Sigmoid colon (tissue), 6 donors: ENCODE measurements at regions not wholly inside any gene's neighbourhood (a gene's known extent, or its start where the extent isn't known, plus 50 kb on each side); places are given as distances from the start of the nearest gene placed in this dataset.

Experiments used
- DNase-seq: peaks from one replicate; pipeline ENCODE4 v3.0.0-alpha.2; 2019
- H3K27ac ChIP-seq, 4 donors: fragments of 200-600 bp; sonication (generic); one replicate each; pipeline ENCODE4 v1.5.1; 2016 to 2019; ENCODE audit warnings: mild to moderate bottlenecking in 1 of 4
- H3K27me3 ChIP-seq, 3 donors: fragments of 200-600 bp; sonication (generic); one replicate each; pipeline ENCODE4 v1.5.1; 2019; ENCODE audit warnings: mild to moderate bottlenecking in 1 of 3
- H3K36me3 ChIP-seq, 4 donors: fragments of 200-600 bp; sonication (generic); one replicate each; pipeline ENCODE4 v1.5.1; 2016 to 2019
- H3K4me1 ChIP-seq, 4 donors: fragments of 200-600 bp; sonication (generic); one replicate each; pipeline ENCODE4 v1.5.1; 2017 to 2019
- H3K4me3 ChIP-seq, 4 donors: fragments of 200-600 bp; sonication (generic); one replicate each; pipeline ENCODE4 v1.5.1; 2017 to 2019; ENCODE audit warnings: mild to moderate bottlenecking in 2 of 4, moderate library complexity in 1 of 4
- H3K9me3 ChIP-seq, 4 donors: fragments of 200-600 bp in 3 of 4; sonication (generic) in 3 of 4; one replicate each; pipeline versions ENCODE4 v1.5.1 to v1.6.1; 2013 to 2019
- CTCF ChIP-seq, 4 experiments: fragments of 450-650 bp in 3 of 4; fragments of 200-600 bp in 1 of 4; IDR thresholded peaks; one replicate each; pipeline ENCODE4 v1.5.1; 2016 to 2019; ENCODE audit warnings: antibody characterized with exemption in 4 of 4, mild to moderate bottlenecking in 3 of 4, moderate library complexity in 2 of 4
- EP300 ChIP-seq, 4 donors: sonication (generic); formaldehyde crosslinking; IDR thresholded peaks; one replicate each; pipeline ENCODE4 v1.6.1; 2017; ENCODE audit warnings: antibody characterized with exemption in 4 of 4
- POLR2A ChIP-seq, 2 donors: fragments of 450-650 bp; IDR thresholded peaks; one replicate each; pipeline ENCODE4 v1.6.1; 2016; ENCODE audit warnings: antibody characterized with exemption in 2 of 2, mild to moderate bottlenecking in 2 of 2, moderate library complexity in 2 of 2
- POLR2AphosphoS5 ChIP-seq, 4 donors: sonication (generic); formaldehyde crosslinking; IDR thresholded peaks; one replicate each; pipeline ENCODE4 v1.6.1; 2017; ENCODE audit warnings: antibody characterized with exemption in 4 of 4
- WGBS, 2 donors: extraction: QIAGEN DNeasy Blood & Tissue Kit; methylation state at CpG; one replicate each; pipeline ENCODE4 v1.1.7; 2013; 5-methylcytosine and 5-hydroxymethylcytosine counted together
- intact Hi-C: fragments of 100-400 bp; cut with DNase I; formaldehyde crosslinking; loops from one replicate; pipeline ENCODE4 v1.15.1; 2023
- donor health status: healthy with polysubstance abuse.
- donor health status: healthy.

- 48 to 76% methylated on average over 6 of the region's 6 CpGs for WGBS, 2 donors
- no peaks in the 10 kb centered on the region for H3K4me1 ChIP-seq
- H3K9me3 ChIP-seq = no peaks in the 10 kb centered on the region
- no peaks in the 10 kb centered on the region for H3K36me3 ChIP-seq
- H3K27me3 ChIP-seq = no peaks in the 10 kb centered on the region
- TF ChIP-seq EP300 (IDR thresholded peaks at IDR 0.05) (no peak), POLR2A (IDR thresholded peaks at IDR 0.05) (no peak), POLR2AphosphoS5 (IDR thresholded peaks at IDR 0.05) (no peak), CTCF (IDR thresholded peaks at IDR 0.05) (no peak)
- DNase-seq = no peak
- no peak overlapping the region for H3K27ac ChIP-seq
- intact Hi-C loops = no loop called here
- H3K4me3 ChIP-seq = no peak overlapping the region
Observed at GRCh38 chr6:106751501-106752252, 122.3 kb downstream of the QRSL1 start.

- DNase-seq = no peak
- 56 to 62% methylated on average over 4 of the region's 4 CpGs for WGBS, 2 donors
- Histone ChIP-seq H3K27ac (no peak overlapping the region), H3K36me3 (no peaks in the 10 kb centered on the region), H3K27me3 (no peaks in the 10 kb centered on the region), H3K4me1 (no peaks in the 10 kb centered on the region), H3K9me3 (no peaks in the 10 kb centered on the region), H3K4me3 (no peak overlapping the region)
- no peak for TF ChIP-seq POLR2AphosphoS5 (IDR thresholded peaks at IDR 0.05)
- TF ChIP-seq POLR2A (IDR thresholded peaks at IDR 0.05) = no peak
- TF ChIP-seq CTCF (IDR thresholded peaks at IDR 0.05) = no peak
- TF ChIP-seq EP300 (IDR thresholded peaks at IDR 0.05) = no peak
- intact Hi-C loops = no loop called here
Observed at GRCh38 chr6:106750946-106751345, 121.6 kb downstream of the QRSL1 start.

- Histone ChIP-seq H3K36me3 (no peaks in the 10 kb centered on the region), H3K27me3 (no peaks in the 10 kb centered on the region), H3K4me1 (no peaks in the 10 kb centered on the region), H3K4me3 (no peak overlapping the region), H3K27ac (no peak overlapping the region), H3K9me3 (no peaks in the 10 kb centered on the region)
- TF ChIP-seq CTCF (IDR thresholded peaks at IDR 0.05) (no peak), EP300 (IDR thresholded peaks at IDR 0.05) (no peak), POLR2AphosphoS5 (IDR thresholded peaks at IDR 0.05) (no peak), POLR2A (IDR thresholded peaks at IDR 0.05) (no peak)
- DNase-seq = no peak
- WGBS, 2 donors = 16 to 48% methylated on average over 9 of the region's 9 CpGs
- intact Hi-C loops = no loop called here
Observed at GRCh38 chr6:106750142-106750918, 121.0 kb downstream of the QRSL1 start.

- no peak overlapping the region for H3K4me3 ChIP-seq
- DNase-seq = no peak
- intact Hi-C loops = no loop called here
- H3K27me3 ChIP-seq = no peaks in the 10 kb centered on the region
- no peaks in the 10 kb centered on the region for H3K4me1 ChIP-seq
- WGBS, 2 donors = 64 to 74% methylated on average over 4 of the region's 4 CpGs
- H3K36me3 ChIP-seq = no peaks in the 10 kb centered on the region
- no peak overlapping the region for H3K27ac ChIP-seq
- H3K9me3 ChIP-seq = no peaks in the 10 kb centered on the region
- TF ChIP-seq POLR2AphosphoS5 (IDR thresholded peaks at IDR 0.05) (no peak), CTCF (IDR thresholded peaks at IDR 0.05) (no peak), EP300 (IDR thresholded peaks at IDR 0.05) (no peak), POLR2A (IDR thresholded peaks at IDR 0.05) (no peak)
Observed at GRCh38 chr6:106749609-106750008, 120.2 kb downstream of the QRSL1 start.
